SW 1271 (cell line): ENCODE measurements at regions not wholly inside any gene's neighbourhood (a gene's known extent, or its start where the extent isn't known, plus 50 kb on each side); places are given as distances from the start of the nearest gene placed in this dataset.

Experiments used
- DNase-seq, 2 experiments: peaks; one replicate each; lab custom pipeline; 2025; lab: John Stamatoyannopoulos, UW

GRCh38 chr9:107620801-107621200 lies 131.2 kb upstream of the KLF4 start:
- DNase-seq: no peak

- DNase-seq: no peak
Measured at GRCh38 chr9:107620236-107620635, 130.7 kb upstream of the KLF4 start.

- no peak for DNase-seq
Measured at GRCh38 chr9:107615321-107615720, 125.8 kb upstream of the KLF4 start.

GRCh38 chr9:107614765-107615164 lies 125.2 kb upstream of the KLF4 start:
- DNase-seq: no peak

- no peak for DNase-seq
Measured at GRCh38 chr9:107613321-107613720, 123.8 kb upstream of the KLF4 start.

GRCh38 chr9:107612136-107612535 lies 122.6 kb upstream of the KLF4 start:
- DNase-seq: no peak

GRCh38 chr9:107609547-107609946 lies 120.0 kb upstream of the KLF4 start:
- DNase-seq: no peak

- DNase-seq: no peak
Measured at GRCh38 chr9:107606149-107606790, 116.7 kb upstream of the KLF4 start.

- no peak for DNase-seq
Measured at GRCh38 chr9:107605041-107605440, 115.5 kb upstream of the KLF4 start.

GRCh38 chr9:107603281-107603680 lies 113.7 kb upstream of the KLF4 start:
- no peak for DNase-seq

- DNase-seq: no peak
Measured at GRCh38 chr9:107600060-107600573, 110.5 kb upstream of the KLF4 start.

- DNase-seq: no peak
Measured at GRCh38 chr9:107597743-107598217, 108.2 kb upstream of the KLF4 start.

- no peak for DNase-seq
Measured at GRCh38 chr9:107594908-107595530, 105.5 kb upstream of the KLF4 start.

GRCh38 chr9:107593224-107593870 lies 103.8 kb upstream of the KLF4 start:
- no peak for DNase-seq

GRCh38 chr9:107592424-107592823 lies 102.9 kb upstream of the KLF4 start:
- DNase-seq: no peak

- no peak for DNase-seq
Measured at GRCh38 chr9:107591781-107592180, 102.2 kb upstream of the KLF4 start.

GRCh38 chr9:107588393-107588792 lies 98.8 kb upstream of the KLF4 start:
- DNase-seq: no peak

- no peak for DNase-seq
Measured at GRCh38 chr9:107587191-107587963, 97.8 kb upstream of the KLF4 start.

- DNase-seq: no peak
Measured at GRCh38 chr9:107586493-107586892, 96.9 kb upstream of the KLF4 start.

GRCh38 chr9:107585465-107585864 lies 95.9 kb upstream of the KLF4 start:
- DNase-seq: no peak

- no peak for DNase-seq
Measured at GRCh38 chr9:107584944-107585343, 95.4 kb upstream of the KLF4 start.

GRCh38 chr9:107584186-107584585 lies 94.6 kb upstream of the KLF4 start:
- DNase-seq: no peak
